SU-DHL-6 (cell line): ENCODE measurements at regions not wholly inside any gene's neighbourhood (a gene's known extent, or its start where the extent isn't known, plus 50 kb on each side); places are given as distances from the start of the nearest gene placed in this dataset.
"Not testable (repeated sequence)": the region's sequence is repeated elsewhere in the genome, so short reads cannot be mapped to it uniquely, and the experiment has no call there.

Experiments
- CTCF ChIP-seq: fragments of 200-600 bp; sonication (generic); IDR thresholded peaks from one replicate; pipeline ENCODE4 v1.5.1; 2017; ENCODE audit warnings: antibody characterized with exemption, mild to moderate bottlenecking, low read length, moderate library complexity; ENCODE audit not compliant: insufficient read depth, poor library complexity, severe bottlenecking
- EZH2phosphoT487 ChIP-seq: fragments of 200-600 bp; sonication (generic), shearing (Covaris generic); conservative IDR thresholded peaks from 2 replicates; pipeline ENCODE4 v1.6.1; 2018; ENCODE audit warnings: mild to moderate bottlenecking, antibody characterized with exemption, low read length, moderate library complexity, mixed read lengths

GRCh38 chr7:6955385-6955784 is 129.3 kb upstream of the CCZ1B start:
- TF ChIP-seq CTCF, EZH2phosphoT487: not testable (repeated sequence)
